ENCODE measurements at regions not wholly inside any gene's neighbourhood (a gene's known extent, or its start where the extent isn't known, plus 50 kb on each side); places are given as distances from the start of the nearest gene placed in this dataset.
"Not testable (repeated sequence)": the region's sequence is repeated elsewhere in the genome, so short reads cannot be mapped to it uniquely, and the experiment has no call there.

DNA sequence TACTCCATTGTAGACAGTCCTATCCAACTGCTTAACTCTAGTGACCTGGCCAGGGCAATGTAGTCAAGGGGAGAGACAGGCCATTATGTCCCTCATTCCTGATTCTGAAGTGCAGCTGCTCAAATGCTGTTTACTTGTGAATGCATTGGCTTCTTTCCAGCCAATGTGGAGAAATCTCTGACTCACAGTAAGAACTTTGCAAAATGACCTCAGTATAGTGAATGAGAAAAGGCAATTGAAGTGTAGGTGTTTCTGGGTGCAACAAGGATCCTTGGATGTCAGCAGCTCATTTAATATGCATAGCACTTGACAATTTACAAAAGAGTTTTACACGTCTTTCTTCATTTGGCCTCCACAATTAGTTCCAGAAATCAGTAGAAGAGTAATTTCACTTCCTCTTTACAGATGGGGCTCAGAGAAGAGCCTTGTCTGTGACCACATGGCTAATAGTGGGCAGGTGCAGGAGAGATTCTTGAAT lies 367.2 kb downstream of the OSTF1 start:
- intact Hi-C loops (cut with DNase I; ENCODE audit: low total_unique reads) (no loop called here), in situ Hi-C loops (cut with MboI; ENCODE audit: low sequenced_read_pairs in 4 of 4) (no loop called here)
- H3K36me3 ChIP-seq: no peaks in the 10 kb centered on the region
- peak overlapping the region; percentile 41 to 59 (median 52) for H3K27ac ChIP-seq
- peaks cover 0 to 9% of the 10 kb centered on the region in 2 donors for H3K4me1 ChIP-seq
- H3K27me3 ChIP-seq: no peaks in the 10 kb centered on the region
- H3K9me3 ChIP-seq: no peaks in the 10 kb centered on the region
- H3K4me3 ChIP-seq: no peak overlapping the region
- peak; percentile 64 to 73 for ATAC-seq
- peak; percentile 22 to 25 for DNase-seq
- TF ChIP-seq POLR2A (IDR thresholded peaks at IDR 0.05): no peak
- no peak for TF ChIP-seq CTCF (IDR thresholded peaks at IDR 0.05 in 4 of 5, conservative IDR thresholded peaks at IDR 0.05 in 1 of 5)

DNA sequence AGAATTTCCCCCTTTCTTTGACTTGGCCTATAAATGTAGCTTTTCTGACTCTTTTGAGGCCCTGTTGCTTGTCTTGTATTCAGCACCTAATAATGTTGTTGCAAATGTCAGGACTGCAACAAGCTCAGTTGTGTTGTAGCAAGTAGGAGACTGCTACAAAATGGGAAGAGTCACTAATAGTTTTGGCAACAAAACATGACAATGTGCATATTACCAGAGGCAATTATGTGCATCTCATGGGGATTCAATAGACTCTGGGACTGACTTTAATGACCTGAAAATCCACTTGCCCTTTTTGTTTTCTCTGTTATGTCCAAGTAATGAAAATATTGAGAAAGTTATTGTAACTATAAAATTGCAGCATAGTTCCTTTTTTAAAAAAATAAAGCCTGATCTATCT lies 368.4 kb downstream of the OSTF1 start:
- H3K4me1 ChIP-seq: peaks cover 0 to 9% of the 10 kb centered on the region in 2 donors
- H3K4me3 ChIP-seq: no peak overlapping the region
- ATAC-seq: no peak
- no peaks in the 10 kb centered on the region for H3K27me3 ChIP-seq
- H3K27ac ChIP-seq: peak overlapping the region in 3 of 4 donors; percentile 23 to 48 (median 33)
- no peaks in the 10 kb centered on the region for H3K36me3 ChIP-seq
- intact Hi-C loops (cut with DNase I; ENCODE audit: low total_unique reads): no loop called here
- no peak for DNase-seq
- no peaks in the 10 kb centered on the region for H3K9me3 ChIP-seq
- in situ Hi-C loops (cut with MboI; ENCODE audit: low sequenced_read_pairs in 4 of 4): no loop called here
- TF ChIP-seq POLR2A (IDR thresholded peaks at IDR 0.05) (no peak), CTCF (IDR thresholded peaks at IDR 0.05 in 4 of 5, conservative IDR thresholded peaks at IDR 0.05 in 1 of 5) (no peak)

DNA sequence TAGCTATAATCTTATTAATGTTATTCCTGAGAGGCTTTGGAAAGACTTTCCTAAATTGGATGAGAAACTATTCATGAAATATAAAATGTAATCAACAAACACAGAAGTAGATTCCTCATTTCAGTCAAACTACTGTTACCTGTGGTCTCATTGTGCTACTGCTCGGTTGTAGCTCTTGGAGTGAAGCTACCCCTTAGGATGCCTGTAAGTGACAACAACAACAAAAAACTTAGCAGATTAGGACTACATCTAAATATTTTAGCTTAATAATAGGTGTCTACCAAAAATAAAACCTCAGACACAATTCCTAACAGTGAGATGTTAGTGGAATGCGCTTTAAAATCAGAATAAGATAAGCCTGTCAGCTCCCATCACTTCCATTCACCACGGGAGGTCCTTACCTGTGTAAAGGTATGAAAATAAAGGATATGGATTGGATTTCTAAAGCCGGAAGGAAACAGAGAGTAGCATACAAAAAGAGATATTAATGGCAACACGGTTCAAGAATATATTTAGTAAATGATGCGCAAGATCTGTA lies 369.2 kb downstream of the OSTF1 start:
- DNase-seq: no peak
- Histone ChIP-seq H3K27me3 (no peaks in the 10 kb centered on the region), H3K27ac (peak overlapping the region in 2 of 4 donors; percentile 33 to 48), H3K4me3 (no peak overlapping the region), H3K4me1 (peaks cover 0 to 9% of the 10 kb centered on the region in 2 donors), H3K36me3 (no peaks in the 10 kb centered on the region), H3K9me3 (no peaks in the 10 kb centered on the region)
- no peak for ATAC-seq
- intact Hi-C loops (cut with DNase I; ENCODE audit: low total_unique reads): no loop called here
- TF ChIP-seq CTCF (IDR thresholded peaks at IDR 0.05 in 4 of 5, conservative IDR thresholded peaks at IDR 0.05 in 1 of 5) (no peak), POLR2A (IDR thresholded peaks at IDR 0.05) (no peak)
- in situ Hi-C loops (cut with MboI; ENCODE audit: low sequenced_read_pairs in 4 of 4): no loop called here

- H3K36me3 ChIP-seq; H3K4me1 ChIP-seq; DNase-seq; H3K9me3 ChIP-seq; H3K27ac ChIP-seq; H3K4me3 ChIP-seq; intact Hi-C loops (cut with DNase I; ENCODE audit: low total_unique reads); in situ Hi-C loops (cut with MboI; ENCODE audit: low sequenced_read_pairs in 4 of 4); ATAC-seq; H3K27me3 ChIP-seq: not testable (repeated sequence)
Observed at GRCh38 chr9:75459311-75459710, 371.0 kb downstream of the OSTF1 start.

DNA sequence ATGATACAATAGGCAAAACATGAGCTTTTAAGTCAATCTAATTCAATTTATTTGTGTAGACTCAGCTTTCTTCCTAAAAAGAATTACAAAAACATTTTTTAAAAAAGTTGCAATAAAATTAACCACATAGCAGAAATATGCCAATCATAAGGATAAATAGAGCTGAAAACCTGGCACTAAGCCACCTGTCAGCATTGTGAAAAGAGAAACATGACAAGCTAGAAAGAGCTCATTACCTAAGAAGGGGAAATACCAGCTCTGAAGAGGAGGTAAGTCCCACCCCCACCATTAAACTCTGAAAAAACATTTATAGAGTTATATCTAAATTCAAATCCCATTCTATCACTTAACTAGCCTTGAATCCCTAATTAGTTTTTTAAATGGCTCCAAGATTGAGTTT lies 372.9 kb downstream of the OSTF1 start:
- DNase-seq: no peak
- Histone ChIP-seq H3K27me3 (no peaks in the 10 kb centered on the region), H3K4me3 (no peak overlapping the region), H3K9me3 (no peaks in the 10 kb centered on the region), H3K27ac (no peak overlapping the region), H3K36me3 (no peaks in the 10 kb centered on the region), H3K4me1 (peaks cover 0 to 4% of the 10 kb centered on the region in 2 donors)
- TF ChIP-seq CTCF (IDR thresholded peaks at IDR 0.05 in 4 of 5, conservative IDR thresholded peaks at IDR 0.05 in 1 of 5): no peak
- no peak for TF ChIP-seq POLR2A (IDR thresholded peaks at IDR 0.05)
- ATAC-seq: no peak
- in situ Hi-C loops (cut with MboI; ENCODE audit: low sequenced_read_pairs in 4 of 4): no loop called here
- intact Hi-C loops (cut with DNase I; ENCODE audit: low total_unique reads): no loop called here
